K562 (cell line): ENCODE measurements at regions not wholly inside any gene's neighbourhood (a gene's known extent, or its start where the extent isn't known, plus 50 kb on each side); places are given as distances from the start of the nearest gene placed in this dataset.

Experiments
- ATAC-seq: fragments of 200-7000 bp; cut with Tn5 transposase; 3 replicates; pipeline ENCODE4 v1.9.1; 2020; ENCODE audit warnings: moderate library complexity
- BruUV-seq: library from RNA; stranded (reverse); fragments of 400-500 nt; replicated peaks from 2 replicates; lab custom pipeline; 2021; lab: Mats Ljungman, UMichigan
- CTCF ChIA-PET: fragments of 300-600 bp; formaldehyde crosslinking; extraction: SDS; loops from one replicate; lab custom pipeline; 2021; ENCODE audit warnings: low intra/inter-chr PET ratio; lab: Yijun Ruan, JAX
- POLR2A ChIA-PET: fragments of 300-600, 350-650 bp; sonication (Branson Sonifier 250); formaldehyde crosslinking; extraction: SDS; loops from one replicate; lab custom pipeline; 2021; ENCODE audit warnings: antibody characterized with exemption, inconsistent platforms; lab: Yijun Ruan, JAX
- DNase-seq, 4 experiments: peaks; one replicate each; pipeline versions ENCODE4 v3.0.0 to v3.0.0-alpha.2; 2011 to 2018; ENCODE audit warnings: low spot score in 3 of 4, mixed read lengths in 3 of 4; ENCODE audit errors: extremely low read depth in 1 of 4
- FAIRE-seq: peaks from 2 replicates; lab custom pipeline; 2011; peaks lifted over from hg19 to GRCh38; lab: Jason Lieb, UNC
- H2AFZ ChIP-seq: 2 replicates; pipeline ENCODE4 v1.6.0; 2011; ENCODE audit warnings: low read depth, low read length, control low read depth, inconsistent platforms
- H3K27ac ChIP-seq: fragments of 200-600 bp; 3 replicates; pipeline ENCODE4 v1.8.0; 2011; ENCODE audit warnings: low read depth, mild to moderate bottlenecking, control low read depth, inconsistent platforms, low read length, moderate library complexity, mixed read lengths; ENCODE audit errors: extremely low read depth
- H3K27me3 ChIP-seq, 2 experiments: fragments of 300-600 bp in 1 of 2; 2 replicates in 1 of 2; 3 replicates in 1 of 2; pipeline versions ENCODE4 v1.6.0 to v1.8.0; 2011; ENCODE audit warnings: inconsistent platforms in 2 of 2, low read length in 2 of 2, mild to moderate bottlenecking in 1 of 2, mixed read lengths in 1 of 2, moderate library complexity in 1 of 2; ENCODE audit not compliant: control insufficient read depth in 2 of 2, insufficient read depth in 2 of 2
- H3K36me3 ChIP-seq: fragments of 300-600 bp; 3 replicates; pipeline ENCODE4 v1.8.0; 2011; ENCODE audit warnings: mild to moderate bottlenecking, low read length, inconsistent platforms; ENCODE audit not compliant: control insufficient read depth, insufficient read depth
- H3K4me1 ChIP-seq, 2 experiments: fragments of 200-600 bp in 1 of 2; replicated peaks in 1 of 2; 2 replicates in 1 of 2; 3 replicates in 1 of 2; pipeline versions ENCODE4 v1.5.1 to v1.8.0; 2011; ENCODE audit warnings: inconsistent platforms in 2 of 2, low read length in 2 of 2, mild to moderate bottlenecking in 1 of 2, mixed read lengths in 1 of 2, moderate library complexity in 1 of 2; ENCODE audit not compliant: control insufficient read depth in 2 of 2, insufficient read depth in 2 of 2
- H3K4me2 ChIP-seq: 2 replicates; pipeline ENCODE4 v1.6.1; 2011; ENCODE audit warnings: low read length, control low read depth, inconsistent platforms, mixed read lengths; ENCODE audit not compliant: insufficient read depth
- H3K4me3 ChIP-seq: fragments of 200-600 bp; sonication (generic), shearing (Covaris generic); 2 replicates; pipeline ENCODE4 v1.5.1; 2016; ENCODE audit warnings: control low read depth, inconsistent platforms
- H3K79me2 ChIP-seq: fragments of 200-600 bp; 3 replicates; pipeline ENCODE4 v1.8.0; 2011; ENCODE audit warnings: low read length, inconsistent platforms; ENCODE audit not compliant: control insufficient read depth, insufficient read depth
- H3K9ac ChIP-seq, 2 experiments: 2 replicates each; pipeline versions ENCODE4 v1.6.0 to v1.6.1; 2011; ENCODE audit warnings: low read depth in 2 of 2, low read length in 2 of 2, control low read depth in 1 of 2, inconsistent platforms in 1 of 2, mild to moderate bottlenecking in 1 of 2, mixed read lengths in 1 of 2; ENCODE audit not compliant: insufficient read depth in 1 of 2
- H3K9me1 ChIP-seq: one replicate; pipeline ENCODE4 v1.6.0; 2011; ENCODE audit warnings: inconsistent platforms, mild to moderate bottlenecking, low read length, moderate library complexity; ENCODE audit not compliant: control insufficient read depth, insufficient read depth
- H3K9me3 ChIP-seq: replicated peaks from 2 replicates; pipeline ENCODE4 v1.5.1; 2011; ENCODE audit warnings: low read depth, low read length, inconsistent platforms; ENCODE audit not compliant: control insufficient read depth, insufficient read depth
- H4K20me1 ChIP-seq: replicated peaks from 2 replicates; pipeline ENCODE4 v1.6.1; 2011; ENCODE audit warnings: low read length, inconsistent platforms, mixed read lengths; ENCODE audit not compliant: control insufficient read depth, insufficient read depth
- BHLHE40 ChIP-seq: IDR thresholded peaks from 2 replicates; pipeline ENCODE4 v1.6.1; 2011; ENCODE audit warnings: low read length, improper control_type of control experiment
- CBFB ChIP-seq: sonication (generic); formaldehyde crosslinking; IDR thresholded peaks from 2 replicates; pipeline ENCODE4 v1.4.0; 2020; ENCODE audit warnings: mild to moderate bottlenecking, missing genetic modification reagents
- FOXK2 ChIP-seq, 2 experiments: fragments of 450-650 bp; IDR thresholded peaks in 1 of 2; conservative IDR thresholded peaks in 1 of 2; 2 replicates each; pipeline ENCODE4 v1.6.1; 2016; ENCODE audit warnings: low read depth in 2 of 2, mild to moderate bottlenecking in 1 of 2
- MBD2 ChIP-seq: sonication (generic); IDR thresholded peaks from 2 replicates; pipeline ENCODE4 v1.6.1; 2016; ENCODE audit warnings: low read depth, borderline replicate concordance
- MTA3 ChIP-seq: fragments of 450-650 bp; formaldehyde crosslinking; IDR thresholded peaks from 2 replicates; pipeline ENCODE4 v1.6.1; 2017; ENCODE audit warnings: mild to moderate bottlenecking, borderline replicate concordance
- RAD21 ChIP-seq, 2 experiments: fragments of 250-450 bp in 1 of 2; fragments of 450-650 bp in 1 of 2; sonication (Bioruptor Pico) in 1 of 2; formaldehyde crosslinking in 1 of 2; IDR thresholded peaks in 1 of 2; conservative IDR thresholded peaks in 1 of 2; 2 replicates each; pipeline versions ENCODE4 v1.4.0 to v1.8.0; 2020 to 2022; ENCODE audit warnings: mild to moderate bottlenecking in 2 of 2, moderate library complexity in 1 of 2
- SIN3A ChIP-seq, 2 experiments: fragments of 150-350 bp in 1 of 2; IDR thresholded peaks; 2 replicates each; pipeline ENCODE4 v1.6.1; 2011 to 2016; ENCODE audit warnings: borderline replicate concordance in 2 of 2, low read depth in 2 of 2, low read length in 2 of 2, mild to moderate bottlenecking in 2 of 2, moderate library complexity in 2 of 2; ENCODE audit not compliant: control insufficient read depth in 1 of 2
- U2AF1 ChIP-seq: fragments of 200-400 bp; formaldehyde crosslinking; optimal IDR thresholded peaks from 2 replicates; pipeline ENCODE3; 2017; ENCODE audit warnings: mild to moderate bottlenecking, low read depth, low read length, moderate library complexity
- ZFPM2 ChIP-seq: fragments of 250-450 bp; sonication (Bioruptor Pico); IDR thresholded peaks from 2 replicates; pipeline ENCODE4 v1.5.1; 2022; ENCODE audit warnings: mild to moderate bottlenecking
- ZNF77 ChIP-seq: fragments of 250-450 bp; sonication (Bioruptor Pico); IDR thresholded peaks from 2 replicates; pipeline ENCODE4 v1.5.0; 2020
- WGBS: fragments of 100-300 bp; shearing (Covaris generic); methylation state at CpG from one replicate; pipeline ENCODE4 v1.1.6; 2016; ENCODE audit warnings: low coverage, mixed read lengths; ENCODE audit not compliant: insufficient coverage; ENCODE audit errors: missing lambda C conversion rate; 5-methylcytosine and 5-hydroxymethylcytosine counted together
- in situ Hi-C: fragments of 300-500 bp; cut with MboI; formaldehyde crosslinking; loops from 4 replicates; pipeline ENCODE4 v1.15.0; 2018; ENCODE audit warnings: inconsistent platforms, mixed read lengths
- intact Hi-C: fragments of 100-400 bp; cut with micrococcal nuclease; formaldehyde crosslinking; loops from 2 replicates; pipeline ENCODE4 v1.14.2; 2022
- TF ChIP-seq, protein P1 (sequence below), 3 experiments: IDR thresholded peaks in 2 of 3; conservative IDR thresholded peaks in 1 of 3; 2 replicates each; pipeline ENCODE4 v1.5.1; 2011 to 2012; ENCODE audit warnings: low read length in 3 of 3, mild to moderate bottlenecking in 3 of 3, control low read depth in 2 of 3, improper control_type of control experiment in 1 of 3, inconsistent platforms in 1 of 3, low read depth in 1 of 3, mixed read lengths in 1 of 3, moderate library complexity in 1 of 3; ENCODE audit not compliant: insufficient read depth in 2 of 3
- TF ChIP-seq, protein P2 (sequence below): fragments of 450-650 bp; formaldehyde crosslinking; IDR thresholded peaks from 2 replicates; pipeline ENCODE4 v1.4.0; 2020; ENCODE audit warnings: mild to moderate bottlenecking, moderate library complexity

DNA sequence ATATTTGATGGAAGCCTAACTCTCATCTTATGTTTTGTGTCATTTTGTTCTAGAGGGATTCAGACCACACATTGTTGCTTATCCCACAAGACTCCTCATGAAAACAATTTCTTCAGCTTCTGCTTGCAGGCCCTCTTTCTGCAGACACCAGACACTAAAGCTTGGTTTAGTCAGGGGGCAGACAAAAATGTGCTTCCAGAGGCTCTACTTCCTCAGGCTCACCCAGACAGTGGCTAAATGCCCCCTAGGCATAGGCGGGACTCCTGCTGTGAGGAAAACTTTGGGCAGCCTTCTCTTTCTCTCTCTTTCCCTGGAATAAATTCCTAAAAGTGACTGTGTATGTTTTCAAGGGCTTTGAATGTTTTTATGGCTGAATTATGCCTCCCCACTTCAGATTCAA lies 435.4 kb upstream of the ATP11B start (continued):
- TF ChIP-seq U2AF1 (no peak), ZFPM2 (CRISPR knock-in tag) (no peak), MBD2 (no peak), SIN3A (IDR thresholded peaks at IDR 0.05; ENCODE audit: borderline replicate concordance in 2 of 2, control insufficient read depth in 1 of 2, low read depth in 2 of 2, low read length in 2 of 2) (no peak)

DNA sequence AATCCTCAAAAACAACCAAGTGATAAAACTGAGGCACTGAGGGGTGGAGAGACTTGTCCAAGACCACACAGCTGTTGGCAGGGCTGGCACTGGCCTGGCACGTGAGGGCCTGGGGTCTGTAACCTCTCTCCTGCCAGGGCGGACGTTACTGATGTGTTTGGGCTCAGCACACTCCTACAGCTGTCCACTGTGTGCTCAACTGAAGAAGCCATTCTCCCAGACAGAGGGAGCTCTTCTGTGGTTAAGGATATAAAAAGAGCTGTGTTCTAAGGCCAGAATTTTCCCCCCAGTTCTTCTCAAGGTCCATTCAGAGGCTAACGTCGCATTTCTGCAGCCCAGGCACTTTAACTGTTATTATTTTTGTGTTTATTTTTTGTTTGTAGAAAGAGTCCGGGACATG lies 429.0 kb upstream of the ATP11B start:
- H3K27me3 ChIP-seq, result no peaks in the 10 kb centered on the region
- H3K4me1 ChIP-seq, result peaks cover 8 to 28% of the 10 kb centered on the region in 2 experiments; a peak in 4 of 5 replicates
- H3K9ac ChIP-seq, result peak overlapping the region in 1 of 2 experiments; percentile 67; a peak in 2 of 4 replicates
- DNase-seq (peak in 2 of 4 experiments; percentile 34 to 52), FAIRE-seq (no peak), ATAC-seq (peak; percentile 86)
- H3K9me3 ChIP-seq, result no peaks in the 10 kb centered on the region
- ChIA-PET POLR2A (interaction anchor here (0.9 to 1.4 kb wide), 2 partner anchors 19 to 145 kb away, joined by 3 read pairs; no protein-coding TSS in a partner anchor), CTCF (no interaction called here)
- no peaks in the 10 kb centered on the region for H3K9me1 ChIP-seq
- peak overlapping the region; percentile 100 for H2AFZ ChIP-seq
- peak overlapping the region; percentile 81 for H3K4me2 ChIP-seq
- H3K27ac ChIP-seq, result peak overlapping the region; percentile 99
- intact Hi-C loops, result loop anchor here (10.0 kb wide), 1 partner anchor 120 kb away; no protein-coding TSS in a partner anchor
- WGBS, result 41% methylated on average over 6 of the region's 6 CpGs
- no TSS peak for BruUV-seq
- H3K36me3 ChIP-seq, result no peaks in the 10 kb centered on the region; the same call in 2 of the 3 replicates
- no peaks in the 10 kb centered on the region for H4K20me1 ChIP-seq
- TF ChIP-seq CBFB (CRISPR knock-in tag) (0 out of 2 replicates have a peak, but pooled peaks have one; percentile 54), BHLHE40 (peak; percentile 29; the same call in 1 of the 2 replicates), RAD21 (CRISPR knock-in tag; conservative IDR thresholded peaks at IDR 0.05 in 1 of 2, IDR thresholded peaks at IDR 0.05 in 1 of 2) (peak; percentile 29 to 43; a peak in 2 of 4 replicates), MTA3 (no peak), ZNF77 (CRISPR knock-in tag) (no peak), FOXK2 (conservative IDR thresholded peaks at IDR 0.05 in 1 of 2, IDR thresholded peaks at IDR 0.05 in 1 of 2; ENCODE audit: low read depth in 2 of 2) (no peak)
- TF ChIP-seq, protein P1, sequence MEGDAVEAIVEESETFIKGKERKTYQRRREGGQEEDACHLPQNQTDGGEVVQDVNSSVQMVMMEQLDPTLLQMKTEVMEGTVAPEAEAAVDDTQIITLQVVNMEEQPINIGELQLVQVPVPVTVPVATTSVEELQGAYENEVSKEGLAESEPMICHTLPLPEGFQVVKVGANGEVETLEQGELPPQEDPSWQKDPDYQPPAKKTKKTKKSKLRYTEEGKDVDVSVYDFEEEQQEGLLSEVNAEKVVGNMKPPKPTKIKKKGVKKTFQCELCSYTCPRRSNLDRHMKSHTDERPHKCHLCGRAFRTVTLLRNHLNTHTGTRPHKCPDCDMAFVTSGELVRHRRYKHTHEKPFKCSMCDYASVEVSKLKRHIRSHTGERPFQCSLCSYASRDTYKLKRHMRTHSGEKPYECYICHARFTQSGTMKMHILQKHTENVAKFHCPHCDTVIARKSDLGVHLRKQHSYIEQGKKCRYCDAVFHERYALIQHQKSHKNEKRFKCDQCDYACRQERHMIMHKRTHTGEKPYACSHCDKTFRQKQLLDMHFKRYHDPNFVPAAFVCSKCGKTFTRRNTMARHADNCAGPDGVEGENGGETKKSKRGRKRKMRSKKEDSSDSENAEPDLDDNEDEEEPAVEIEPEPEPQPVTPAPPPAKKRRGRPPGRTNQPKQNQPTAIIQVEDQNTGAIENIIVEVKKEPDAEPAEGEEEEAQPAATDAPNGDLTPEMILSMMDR (IDR thresholded peaks at IDR 0.05 in 2 of 3, conservative IDR thresholded peaks at IDR 0.05 in 1 of 3; ENCODE audit: insufficient read depth in 2 of 3, low read depth in 1 of 3, low read length in 3 of 3), result peak; percentile 20 to 55 (median 55); a peak in 4 of 6 replicates
- TF ChIP-seq, protein P2, sequence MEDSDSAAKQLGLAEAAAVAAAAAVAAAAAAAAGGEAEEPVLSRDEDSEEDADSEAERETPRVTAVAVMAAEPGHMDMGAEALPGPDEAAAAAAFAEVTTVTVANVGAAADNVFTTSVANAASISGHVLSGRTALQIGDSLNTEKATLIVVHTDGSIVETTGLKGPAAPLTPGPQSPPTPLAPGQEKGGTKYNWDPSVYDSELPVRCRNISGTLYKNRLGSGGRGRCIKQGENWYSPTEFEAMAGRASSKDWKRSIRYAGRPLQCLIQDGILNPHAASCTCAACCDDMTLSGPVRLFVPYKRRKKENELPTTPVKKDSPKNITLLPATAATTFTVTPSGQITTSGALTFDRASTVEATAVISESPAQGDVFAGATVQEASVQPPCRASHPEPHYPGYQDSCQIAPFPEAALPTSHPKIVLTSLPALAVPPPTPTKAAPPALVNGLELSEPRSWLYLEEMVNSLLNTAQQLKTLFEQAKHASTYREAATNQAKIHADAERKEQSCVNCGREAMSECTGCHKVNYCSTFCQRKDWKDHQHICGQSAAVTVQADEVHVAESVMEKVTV (CRISPR knock-in tag), result 0 out of 2 replicates have a peak, but pooled peaks have one; percentile 7
- TF ChIP-seq, all 486 proteins: peak for 5
- H3K79me2 ChIP-seq, result no peaks in the 10 kb centered on the region
- in situ Hi-C loops, result no loop called here
- peak overlapping the region; percentile 26 for H3K4me3 ChIP-seq
